Germinal center (tissue), 1 donor: ENCODE measurements at regions not wholly inside any gene's neighbourhood (a gene's known extent, or its start where the extent isn't known, plus 50 kb on each side); places are given as distances from the start of the nearest gene placed in this dataset.

ENCODE experiments used
- DNase-seq: peaks from one replicate; pipeline ENCODE4 v3.0.0; 2012; ENCODE audit warnings: mixed read lengths, low spot score

- no peak for DNase-seq
Observed at GRCh38 chr13:34751492-34751891, 190.6 kb upstream of the NBEA start.

DNA sequence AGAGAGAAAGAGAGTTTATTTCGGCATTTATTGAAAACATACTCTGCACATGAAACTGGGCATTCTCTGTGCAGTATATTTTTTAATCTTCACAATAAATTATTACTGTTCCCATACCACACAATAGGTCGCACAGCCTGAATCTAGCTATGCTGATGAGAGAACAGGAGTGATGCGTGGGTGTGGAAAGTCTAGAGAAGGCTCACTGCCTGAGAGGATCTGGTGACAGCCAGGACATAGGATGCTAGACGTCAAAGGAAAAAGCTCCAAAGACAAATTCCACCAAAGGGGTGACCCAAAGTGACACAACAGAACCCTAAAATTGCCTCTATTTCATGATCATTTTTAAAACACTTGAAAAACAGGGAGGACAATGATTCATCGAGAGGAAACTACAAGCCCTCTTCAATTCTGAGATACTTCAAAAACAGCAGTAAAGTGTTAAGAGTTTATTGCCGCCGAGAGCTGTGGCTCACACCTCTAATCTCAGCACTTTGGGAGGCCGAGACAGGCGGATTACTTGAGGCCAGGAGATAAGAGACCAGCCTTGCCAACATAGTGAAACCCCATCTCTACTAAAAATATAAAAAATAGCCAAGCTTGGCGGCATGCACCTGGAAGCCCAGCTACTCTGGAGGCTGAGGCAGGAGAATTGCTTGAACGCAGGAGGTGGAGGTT lies 189.6 kb upstream of the NBEA start:
- no peak for DNase-seq

DNA sequence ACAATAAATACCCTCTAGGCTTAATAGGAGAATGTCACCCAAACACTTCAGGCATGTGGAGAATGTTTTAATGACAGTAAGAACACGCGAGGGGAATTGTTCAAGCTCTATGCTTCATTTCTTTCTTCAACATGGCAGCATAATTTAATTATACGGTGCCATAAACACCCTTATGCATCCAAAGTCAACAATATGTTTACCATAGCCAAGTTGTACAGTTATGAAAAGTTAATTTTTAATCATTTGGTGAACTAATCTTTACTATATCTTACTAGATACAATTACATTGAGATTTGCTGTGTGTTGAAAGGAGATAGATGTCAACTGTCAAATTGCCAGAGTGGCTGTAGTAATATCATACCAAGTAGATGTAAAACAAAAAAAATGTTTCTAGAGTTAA lies 185.9 kb upstream of the NBEA start:
- no peak for DNase-seq

- DNase-seq, result no peak
Observed at GRCh38 chr13:34756572-34756971, 185.5 kb upstream of the NBEA start.

DNA sequence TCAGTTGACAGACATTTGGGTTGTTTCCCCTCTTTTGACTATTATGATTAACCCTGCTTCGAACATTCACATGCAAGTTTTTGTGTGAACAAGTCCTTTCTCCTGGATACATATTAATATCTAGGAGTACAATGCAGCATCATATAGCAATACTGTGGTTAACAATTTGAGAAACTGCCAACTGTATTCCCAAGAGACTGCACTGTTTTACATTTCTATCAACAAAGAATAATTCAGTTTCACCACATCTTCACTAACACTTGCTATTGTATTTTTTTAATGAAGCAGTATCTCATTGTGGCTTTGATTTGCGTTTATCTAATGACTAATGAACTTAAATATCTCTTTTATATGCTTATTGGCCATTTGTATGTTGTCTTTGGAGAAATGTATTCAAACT lies 184.6 kb upstream of the NBEA start:
- DNase-seq, result no peak

GRCh38 chr13:34758628-34759027 lies 183.4 kb upstream of the NBEA start:
- DNase-seq, result no peak

DNA sequence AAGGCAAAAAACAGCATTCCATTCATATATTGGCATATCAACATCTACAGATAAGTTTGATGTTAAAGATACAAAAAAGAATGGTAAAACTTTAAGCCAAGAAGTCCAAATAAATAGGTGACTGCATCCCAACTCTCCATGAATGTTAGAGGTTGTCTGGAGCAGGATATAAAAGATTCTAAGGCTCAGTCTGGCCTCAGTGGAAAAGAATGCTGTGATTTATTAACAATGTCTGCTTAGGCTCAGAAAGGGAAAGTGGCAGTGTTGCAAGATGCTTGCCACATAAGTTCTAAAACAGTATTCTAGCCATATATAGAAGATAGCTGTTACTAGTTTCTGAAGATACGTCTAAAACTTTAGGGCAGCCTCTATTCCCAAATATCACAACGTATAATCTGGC lies 179.8 kb upstream of the NBEA start:
- no peak for DNase-seq

GRCh38 chr13:34764246-34764645 lies 177.8 kb upstream of the NBEA start:
- no peak for DNase-seq

DNA sequence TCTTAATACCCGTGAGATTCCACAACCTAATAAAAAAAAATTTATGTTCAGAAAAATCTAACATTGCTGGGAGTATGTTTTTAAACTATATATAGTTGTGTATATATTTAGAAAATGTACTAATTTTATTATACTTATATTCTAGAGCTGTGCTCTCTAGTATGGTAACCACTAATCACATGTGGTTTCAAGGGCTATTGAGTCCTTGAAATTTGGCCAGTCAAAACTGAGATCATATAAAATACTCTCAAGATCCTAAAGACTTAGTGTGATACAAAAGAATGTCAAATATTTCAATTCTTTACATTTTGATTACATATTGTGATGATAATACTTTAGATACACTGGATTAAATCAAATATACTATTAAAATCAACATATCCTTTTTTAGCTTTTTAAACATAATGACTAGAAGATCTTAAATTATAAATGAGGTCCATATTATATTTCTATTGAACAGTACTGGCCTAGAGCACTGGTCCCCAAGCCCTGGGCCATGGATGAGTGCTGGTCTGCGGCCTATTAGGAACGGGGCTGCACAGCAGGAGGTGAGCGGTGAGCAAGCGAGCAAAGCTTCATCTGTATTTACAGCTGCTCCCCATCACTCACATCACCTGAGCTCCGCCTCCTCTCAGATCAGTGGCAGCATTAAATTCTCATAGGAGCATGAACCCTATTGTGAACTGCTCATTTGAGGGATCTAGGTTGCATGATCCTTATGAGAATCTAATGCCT lies 176.5 kb upstream of the NBEA start:
- DNase-seq, result no peak

DNA sequence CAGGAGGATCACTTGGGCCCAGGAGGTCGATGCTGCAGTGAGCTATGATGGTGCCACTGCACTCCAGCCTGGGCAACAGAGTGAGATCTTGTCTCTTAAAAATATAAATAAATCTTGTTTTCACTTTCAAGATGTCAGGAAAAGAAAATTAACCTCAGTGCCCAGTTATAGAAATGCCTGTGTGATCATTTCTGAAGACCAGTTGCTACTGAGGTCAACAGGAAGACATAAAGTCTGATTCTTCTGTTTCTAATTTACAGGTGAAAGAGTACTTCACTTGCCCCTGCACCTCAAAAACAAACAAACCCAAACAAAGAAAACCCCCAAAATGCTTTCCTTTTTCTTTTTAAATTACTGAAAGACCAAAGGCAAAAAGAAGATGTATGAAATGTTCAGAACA lies 174.3 kb upstream of the NBEA start:
- DNase-seq, result no peak

- no peak for DNase-seq
Observed at GRCh38 chr13:34772206-34772605, 169.9 kb upstream of the NBEA start.

GRCh38 chr13:34772881-34773280 lies 169.2 kb upstream of the NBEA start:
- DNase-seq, result no peak

DNA sequence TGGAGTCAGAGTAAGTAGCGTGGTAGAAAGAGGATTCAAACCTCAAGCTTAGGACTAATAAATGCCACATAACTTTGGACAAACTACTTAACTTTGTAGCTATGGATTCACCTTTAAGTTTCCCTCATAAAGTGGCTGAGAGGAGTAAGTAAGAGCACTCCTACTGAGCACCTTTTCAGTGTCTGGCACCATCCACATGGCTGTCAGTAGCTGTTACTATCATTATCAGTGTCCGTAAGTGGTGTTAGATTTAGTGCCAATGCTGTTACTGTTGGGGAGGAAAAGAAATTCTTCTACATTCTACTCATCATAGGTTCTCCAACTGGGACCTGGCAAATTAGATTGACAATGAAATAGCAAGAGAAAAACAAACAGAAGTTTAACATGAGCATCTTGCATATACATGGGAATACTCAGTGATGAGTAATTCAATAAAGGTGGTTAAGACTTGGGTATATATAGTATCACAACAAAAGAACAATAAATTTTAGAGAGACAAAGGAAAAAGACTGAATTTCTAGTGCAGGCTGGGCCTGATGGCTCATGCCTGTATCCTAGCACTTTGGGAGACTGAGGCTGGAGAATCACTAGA lies 165.6 kb upstream of the NBEA start:
- DNase-seq, result no peak

- no peak for DNase-seq
Observed at GRCh38 chr13:34777089-34777913, 164.8 kb upstream of the NBEA start.

GRCh38 chr13:34777914-34778303 lies 164.2 kb upstream of the NBEA start:
- DNase-seq, result no peak

DNA sequence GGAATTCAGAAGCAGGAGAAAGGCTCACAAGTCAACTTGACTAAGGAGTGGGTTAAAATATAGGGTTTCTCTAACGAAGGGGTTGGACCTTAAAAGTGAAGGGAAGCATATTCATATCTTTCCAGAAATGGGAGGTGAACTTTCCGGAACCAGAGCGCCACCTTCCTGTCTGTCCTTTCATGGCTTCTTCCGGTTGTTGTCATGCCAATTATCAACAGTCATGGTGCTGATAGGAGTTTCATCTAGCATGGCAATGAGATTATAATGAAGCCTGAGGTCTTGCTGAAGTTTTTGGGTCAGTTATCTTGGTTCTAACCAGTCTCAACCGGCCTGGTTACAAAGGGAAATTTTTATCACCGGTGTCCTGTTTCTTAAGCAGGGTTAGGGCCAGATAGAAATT lies 162.9 kb upstream of the NBEA start:
- no peak for DNase-seq

DNA sequence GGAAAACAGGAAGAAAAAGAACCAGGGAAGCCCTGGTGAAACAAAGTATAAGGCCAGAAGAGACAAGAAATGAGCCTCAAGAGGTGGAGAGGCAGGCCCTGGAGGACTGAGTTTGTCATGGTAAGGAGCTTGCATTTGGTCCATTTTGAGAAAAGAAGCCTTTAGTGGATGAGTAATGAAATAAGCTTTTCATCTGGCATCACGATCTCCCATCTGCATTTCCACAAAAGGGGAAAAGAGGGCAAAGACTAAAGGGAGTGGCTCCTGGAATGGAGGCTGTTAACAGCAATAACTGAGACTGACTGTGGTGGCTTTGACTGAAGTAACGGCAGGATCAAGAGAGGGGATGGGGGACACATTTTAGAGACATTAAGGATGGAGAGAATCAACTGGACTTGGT lies 148.8 kb upstream of the NBEA start:
- DNase-seq, result no peak

- no peak for DNase-seq
Observed at GRCh38 chr13:34803756-34804155, 138.3 kb upstream of the NBEA start.

- no peak for DNase-seq
Observed at GRCh38 chr13:34805347-34805746, 136.7 kb upstream of the NBEA start.

- DNase-seq, result no peak
Observed at GRCh38 chr13:34808649-34809048, 133.4 kb upstream of the NBEA start.

- no peak for DNase-seq
Observed at GRCh38 chr13:34810996-34811395, 131.1 kb upstream of the NBEA start.

GRCh38 chr13:34815526-34815925 lies 126.5 kb upstream of the NBEA start:
- DNase-seq, result no peak
